ENCODE measurements at regions not wholly inside any gene's neighbourhood (a gene's known extent, or its start where the extent isn't known, plus 50 kb on each side); places are given as distances from the start of the nearest gene placed in this dataset.

- no peak overlapping the region for H4K5ac ChIP-seq (ENCODE audit: insufficient read length, low read depth, low read length)
- no peak overlapping the region for H3K27ac ChIP-seq (ENCODE audit: insufficient read length, low read depth, low read length)
- no peak overlapping the region for H4K91ac ChIP-seq (ENCODE audit: insufficient read length, low read depth, low read length)
- TF ChIP-seq, protein P1, sequence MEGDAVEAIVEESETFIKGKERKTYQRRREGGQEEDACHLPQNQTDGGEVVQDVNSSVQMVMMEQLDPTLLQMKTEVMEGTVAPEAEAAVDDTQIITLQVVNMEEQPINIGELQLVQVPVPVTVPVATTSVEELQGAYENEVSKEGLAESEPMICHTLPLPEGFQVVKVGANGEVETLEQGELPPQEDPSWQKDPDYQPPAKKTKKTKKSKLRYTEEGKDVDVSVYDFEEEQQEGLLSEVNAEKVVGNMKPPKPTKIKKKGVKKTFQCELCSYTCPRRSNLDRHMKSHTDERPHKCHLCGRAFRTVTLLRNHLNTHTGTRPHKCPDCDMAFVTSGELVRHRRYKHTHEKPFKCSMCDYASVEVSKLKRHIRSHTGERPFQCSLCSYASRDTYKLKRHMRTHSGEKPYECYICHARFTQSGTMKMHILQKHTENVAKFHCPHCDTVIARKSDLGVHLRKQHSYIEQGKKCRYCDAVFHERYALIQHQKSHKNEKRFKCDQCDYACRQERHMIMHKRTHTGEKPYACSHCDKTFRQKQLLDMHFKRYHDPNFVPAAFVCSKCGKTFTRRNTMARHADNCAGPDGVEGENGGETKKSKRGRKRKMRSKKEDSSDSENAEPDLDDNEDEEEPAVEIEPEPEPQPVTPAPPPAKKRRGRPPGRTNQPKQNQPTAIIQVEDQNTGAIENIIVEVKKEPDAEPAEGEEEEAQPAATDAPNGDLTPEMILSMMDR (conservative IDR thresholded peaks at IDR 0.05): no peak
- H2BK12ac ChIP-seq (ENCODE audit: insufficient read length, low read depth, low read length): no peak overlapping the region
- no peak overlapping the region for H3K27ac Mint-ChIP-seq
- no peak overlapping the region for H3K4me3 Mint-ChIP-seq
- H3K9me3 Mint-ChIP-seq: peaks cover 0 to 4% of the 10 kb centered on the region in 2 experiments; a peak in 2 of 5 replicates
- H3K4me1 ChIP-seq (ENCODE audit: insufficient read depth, low read length): no peaks in the 10 kb centered on the region
- no peak overlapping the region for H3K14ac ChIP-seq (ENCODE audit: insufficient read depth, low read length)
- H3K4me1 Mint-ChIP-seq: 0 out of 4 replicates have a peak, but pooled peaks cover 0 to 4% of the 10 kb centered on the region in 2 experiments
- no peak overlapping the region for H2BK15ac ChIP-seq (ENCODE audit: low read depth, low read length)
- no peak overlapping the region for H3T11ph ChIP-seq (ENCODE audit: low read length)
- DNase-seq: no peak
- H4K20me1 ChIP-seq (ENCODE audit: control insufficient read depth, insufficient read depth, insufficient read length): no peaks in the 10 kb centered on the region
- H2BK5ac ChIP-seq (ENCODE audit: insufficient read length, low read length): no peak overlapping the region
- no peaks in the 10 kb centered on the region for H3K79me1 ChIP-seq (ENCODE audit: insufficient read depth, low read depth, low read length, poor library complexity, severe bottlenecking)
- H3K27me3 ChIP-seq (ENCODE audit: insufficient read depth, low read length): no peaks in the 10 kb centered on the region
- no peaks in the 10 kb centered on the region for H3K23me2 ChIP-seq (ENCODE audit: insufficient read length, low read depth, low read length, poor library complexity, severe bottlenecking)
- H3K9ac ChIP-seq (ENCODE audit: extremely low read depth, insufficient read length, low read length): no peak overlapping the region
- H3K36me3 Mint-ChIP-seq (ENCODE audit: insufficient read depth in 1 of 3, low read depth in 3 of 3): no peaks in the 10 kb centered on the region
- no peak overlapping the region for H3K23ac ChIP-seq (ENCODE audit: insufficient read length, low read depth, low read length)
- no CpG with 5 or more reads among the region's 3 CpGs for WGBS (ENCODE audit: extremely low coverage, insufficient read length, low lambda C conversion rate)
- no peak overlapping the region for H2AFZ ChIP-seq (ENCODE audit: low read length)
- H2AK5ac ChIP-seq (ENCODE audit: insufficient read length, low read length): no peak overlapping the region
- H4K8ac ChIP-seq (replicated peaks; ENCODE audit: insufficient read length, low read depth, low read length): no peak overlapping the region
- no peak overlapping the region for H2BK20ac ChIP-seq (ENCODE audit: low read depth, low read length, poor library complexity, severe bottlenecking)
- H3K18ac ChIP-seq (ENCODE audit: insufficient read length, low read depth, low read length): no peak overlapping the region
- no peak overlapping the region for H3K4me2 ChIP-seq (ENCODE audit: insufficient read depth, insufficient read length, low read length)
- H3K4ac ChIP-seq (ENCODE audit: low read depth, low read length): no peak overlapping the region
- peaks cover 2% of the 10 kb centered on the region; the same call in 1 of the 2 replicates for H3K27me3 Mint-ChIP-seq (ENCODE audit: low read depth)
- no peak overlapping the region for H3K56ac ChIP-seq (ENCODE audit: insufficient read length, low read depth, low read length)
- no peaks in the 10 kb centered on the region for H3K9me3 ChIP-seq (ENCODE audit: control insufficient read depth, low read depth, low read length)
- no peak overlapping the region for H2BK120ac ChIP-seq (ENCODE audit: low read depth, low read length, poor library complexity, severe bottlenecking)
- no peaks in the 10 kb centered on the region for H3K79me2 ChIP-seq (ENCODE audit: insufficient read depth, low read length)
Measured at GRCh38 chr2:139296672-139297209, 516.6 kb upstream of the NXPH2 start.
